ENCODE measurements at regions not wholly inside any gene's neighbourhood (a gene's known extent, or its start where the extent isn't known, plus 50 kb on each side); places are given as distances from the start of the nearest gene placed in this dataset.
"Not testable (repeated sequence)": the region's sequence is repeated elsewhere in the genome, so short reads cannot be mapped to it uniquely, and the experiment has no call there.

GRCh38 chr14:106218174-106218573, 691.8 kb downstream of the TMEM121 start:
- H3K27ac Mint-ChIP-seq: no peak overlapping the region
- no peak overlapping the region for H3K4me3 Mint-ChIP-seq
- no peaks in the 10 kb centered on the region for H3K36me3 Mint-ChIP-seq
- no peaks in the 10 kb centered on the region for H3K9me3 Mint-ChIP-seq
- no peaks in the 10 kb centered on the region for H3K4me1 Mint-ChIP-seq
- peaks cover 21% of the 10 kb centered on the region for H3K27me3 Mint-ChIP-seq
- ATAC-seq: no peak

DNA sequence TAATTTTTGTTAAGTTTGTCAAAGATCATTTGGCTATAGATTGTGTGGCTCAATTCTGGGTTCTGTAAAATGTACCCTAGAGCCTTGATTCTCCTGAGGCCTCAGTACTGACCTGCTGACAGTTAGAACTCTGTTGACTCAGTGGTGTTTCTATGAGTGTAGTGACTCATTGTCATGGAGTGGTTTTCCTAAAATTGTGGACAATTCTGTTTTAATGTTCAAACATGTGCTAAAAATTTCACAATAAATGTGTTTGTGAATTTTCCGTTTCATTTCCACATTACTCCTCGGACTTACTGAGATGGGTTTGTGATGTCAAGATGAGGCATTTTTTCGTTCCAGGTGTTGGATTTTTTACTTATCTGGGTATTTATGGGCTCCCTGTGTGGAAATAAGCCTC, 695.9 kb downstream of the TMEM121 start:
- Mint-ChIP-seq H3K4me3 (no peak overlapping the region), H3K9me3 (no peaks in the 10 kb centered on the region), H3K4me1 (no peaks in the 10 kb centered on the region), H3K36me3 (no peaks in the 10 kb centered on the region), H3K27me3 (peaks cover 21% of the 10 kb centered on the region), H3K27ac (no peak overlapping the region)
- no peak for ATAC-seq

DNA sequence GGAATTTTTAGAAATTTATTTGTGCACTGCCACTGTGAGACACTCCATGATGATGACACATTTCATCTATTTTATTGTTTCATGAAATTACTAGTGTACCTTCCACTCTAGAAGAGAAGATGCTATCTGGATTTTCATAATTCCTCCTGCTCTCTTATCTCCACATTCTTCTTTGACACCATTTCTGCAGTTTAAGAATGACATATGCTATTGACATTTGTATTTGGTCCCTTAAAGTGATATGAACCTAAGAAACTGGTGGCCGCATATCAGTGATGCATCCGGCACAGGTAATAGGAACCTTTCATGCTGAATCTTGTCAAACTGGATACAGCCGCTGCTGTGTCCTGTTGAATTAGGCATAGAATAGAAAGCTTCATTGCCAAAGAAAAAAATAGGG, 696.3 kb downstream of the TMEM121 start:
- no peak for ATAC-seq
- H3K4me1 Mint-ChIP-seq: no peaks in the 10 kb centered on the region
- no peaks in the 10 kb centered on the region for H3K36me3 Mint-ChIP-seq
- no peaks in the 10 kb centered on the region for H3K9me3 Mint-ChIP-seq
- no peak overlapping the region for H3K27ac Mint-ChIP-seq
- H3K4me3 Mint-ChIP-seq: no peak overlapping the region
- H3K27me3 Mint-ChIP-seq: peaks cover 21% of the 10 kb centered on the region

DNA sequence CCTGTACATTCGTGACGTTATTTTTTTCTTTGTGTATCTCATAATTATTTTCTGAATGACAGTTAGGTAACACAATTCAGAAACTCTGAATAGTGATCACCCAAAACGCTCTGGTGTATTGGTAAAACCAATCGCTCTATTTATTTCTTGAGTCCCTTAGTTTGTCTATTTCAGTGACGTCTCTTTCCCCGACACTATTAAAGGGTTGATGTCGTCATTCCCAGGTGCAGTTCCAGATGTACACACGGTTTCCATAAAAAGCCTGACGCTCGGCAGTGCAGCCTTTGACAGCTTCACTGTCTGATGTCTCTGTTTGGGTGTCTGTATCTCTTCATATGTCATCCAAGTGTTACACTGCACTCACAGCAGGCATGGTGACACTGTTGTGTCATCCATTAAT, 701.4 kb downstream of the TMEM121 start:
- no peak for ATAC-seq
- no peaks in the 10 kb centered on the region for H3K9me3 Mint-ChIP-seq
- no peak overlapping the region for H3K27ac Mint-ChIP-seq
- H3K4me1 Mint-ChIP-seq: no peaks in the 10 kb centered on the region
- H3K27me3 Mint-ChIP-seq: peaks cover 9% of the 10 kb centered on the region
- H3K4me3 Mint-ChIP-seq: no peak overlapping the region
- H3K36me3 Mint-ChIP-seq: no peaks in the 10 kb centered on the region

- Mint-ChIP-seq H3K27me3 (peaks cover 6% of the 10 kb centered on the region), H3K9me3 (no peaks in the 10 kb centered on the region), H3K36me3 (no peaks in the 10 kb centered on the region), H3K4me1 (no peaks in the 10 kb centered on the region), H3K4me3 (no peak overlapping the region), H3K27ac (no peak overlapping the region)
- ATAC-seq: no peak
Measured at GRCh38 chr14:106228541-106229158, 702.3 kb downstream of the TMEM121 start.

DNA sequence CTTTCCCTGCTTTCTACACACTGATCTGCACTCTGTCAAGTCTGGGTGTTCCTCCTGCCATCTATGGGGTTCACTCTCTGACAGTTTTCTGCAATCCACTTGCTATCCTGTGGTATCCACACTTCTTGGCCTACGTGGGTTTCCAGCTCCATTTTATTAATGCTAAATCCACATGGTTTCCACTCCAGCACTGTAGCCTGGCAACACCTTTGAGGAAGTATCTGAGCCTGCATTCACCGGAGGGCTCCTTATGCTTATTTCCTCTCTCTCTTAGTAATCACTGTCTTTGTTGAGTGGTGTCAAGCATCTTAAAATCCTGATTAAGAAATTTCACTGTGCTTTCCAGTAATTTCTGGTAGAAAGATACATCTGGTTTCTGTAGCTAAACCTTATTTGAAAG, 703.7 kb downstream of the TMEM121 start:
- ATAC-seq: no peak
- H3K36me3 Mint-ChIP-seq: no peaks in the 10 kb centered on the region
- no peak overlapping the region for H3K4me3 Mint-ChIP-seq
- no peaks in the 10 kb centered on the region for H3K27me3 Mint-ChIP-seq
- no peaks in the 10 kb centered on the region for H3K9me3 Mint-ChIP-seq
- H3K27ac Mint-ChIP-seq: no peak overlapping the region
- H3K4me1 Mint-ChIP-seq: peaks cover 12% of the 10 kb centered on the region

GRCh38 chr14:106233191-106233590, 706.8 kb downstream of the TMEM121 start:
- H3K4me1 Mint-ChIP-seq: peaks cover 18% of the 10 kb centered on the region
- not testable (repeated sequence) for H3K4me3 Mint-ChIP-seq, ATAC-seq, H3K27ac Mint-ChIP-seq, H3K36me3 Mint-ChIP-seq, H3K27me3 Mint-ChIP-seq, H3K9me3 Mint-ChIP-seq

DNA sequence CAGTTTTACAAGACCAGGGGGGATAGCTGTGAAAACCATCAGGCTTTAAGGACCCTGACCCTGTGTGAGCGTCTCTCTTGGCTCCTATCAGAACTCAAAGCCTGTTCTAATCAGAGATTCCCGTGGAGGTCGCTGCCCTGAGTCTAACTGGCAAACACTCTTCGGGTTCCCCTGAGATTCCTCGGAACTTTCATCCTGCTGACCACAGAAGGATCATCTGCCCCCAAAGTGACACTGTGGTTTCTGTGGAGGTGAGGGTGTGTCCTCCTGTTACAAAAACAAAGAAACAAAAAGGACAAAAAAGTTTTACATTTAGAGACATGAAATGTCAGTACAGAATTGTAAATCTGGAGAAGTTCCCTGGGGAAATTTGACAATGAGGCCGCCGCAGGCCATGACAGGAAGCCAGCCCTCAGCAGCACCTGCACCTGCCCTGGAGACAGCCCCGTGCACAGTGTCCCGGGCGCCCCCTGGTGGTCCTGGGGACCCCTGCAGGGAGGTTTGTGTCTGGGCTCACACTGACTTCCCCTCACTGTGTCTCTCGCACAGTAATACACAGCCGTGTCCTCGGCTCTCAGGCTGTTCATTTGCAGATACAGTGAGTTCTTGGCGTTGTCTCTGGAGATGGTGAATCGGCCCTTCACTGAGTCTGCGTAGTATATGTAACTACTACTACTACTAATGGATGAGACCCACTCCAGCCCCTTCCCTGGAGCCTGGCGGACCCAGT, 708.3 kb downstream of the TMEM121 start:
- not testable (repeated sequence) for H3K27ac Mint-ChIP-seq, H3K9me3 Mint-ChIP-seq, H3K36me3 Mint-ChIP-seq, H3K27me3 Mint-ChIP-seq
- Mint-ChIP-seq H3K4me3 (peak overlapping the region; percentile 80), H3K4me1 (peaks cover 18% of the 10 kb centered on the region)
- peak; percentile 34 for ATAC-seq

- Mint-ChIP-seq H3K4me3 (peak overlapping the region; percentile 80), H3K4me1 (peaks cover 18% of the 10 kb centered on the region), H3K27ac (no peak overlapping the region), H3K9me3 (no peaks in the 10 kb centered on the region), H3K36me3 (no peaks in the 10 kb centered on the region), H3K27me3 (peaks cover 13% of the 10 kb centered on the region)
- no peak for ATAC-seq
Measured at GRCh38 chr14:106235356-106236159, 709.2 kb downstream of the TMEM121 start.

DNA sequence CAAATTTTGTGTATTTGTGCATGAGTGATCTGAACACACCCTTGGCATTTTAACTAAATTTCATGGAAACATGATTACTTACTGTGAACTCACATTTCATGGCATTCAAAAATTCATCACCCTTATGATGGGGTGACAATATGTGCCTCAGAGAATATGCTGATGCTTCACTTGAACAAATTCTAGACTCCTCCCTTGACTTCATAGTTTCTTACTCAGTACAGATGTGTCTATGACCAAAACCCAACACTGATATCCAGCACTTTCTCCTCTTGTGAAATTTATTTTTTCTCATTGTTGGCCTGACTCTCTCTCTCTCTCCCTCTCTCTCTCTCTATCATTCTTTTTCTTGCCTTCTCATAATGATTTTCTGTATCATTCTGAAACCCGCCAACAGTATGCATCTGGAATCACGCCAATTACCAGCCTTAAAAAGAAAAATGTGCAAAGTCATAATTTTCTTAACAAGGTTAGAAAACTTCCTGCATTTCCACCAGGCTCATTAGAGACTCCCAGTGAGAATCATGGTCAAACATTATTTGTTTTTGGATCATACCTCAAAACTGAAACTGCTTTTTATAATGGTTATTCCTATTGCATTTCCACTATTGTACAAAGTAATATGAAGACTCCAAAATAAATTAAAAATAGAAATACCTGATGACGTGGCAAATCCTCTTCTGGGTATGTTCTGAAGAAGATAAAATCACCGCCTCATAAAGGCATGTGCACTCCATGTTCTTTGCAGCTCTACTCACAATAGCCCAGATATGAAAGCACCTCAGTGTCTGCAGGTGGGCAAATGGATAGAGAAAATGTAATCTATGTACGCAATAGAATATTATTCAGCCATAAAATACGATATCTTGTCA, 722.2 kb downstream of the TMEM121 start:
- Mint-ChIP-seq H3K27ac (no peak overlapping the region), H3K4me1 (peaks cover 6% of the 10 kb centered on the region), H3K9me3 (no peaks in the 10 kb centered on the region), H3K27me3 (peaks cover 36% of the 10 kb centered on the region), H3K4me3 (no peak overlapping the region), H3K36me3 (no peaks in the 10 kb centered on the region)
- no peak for ATAC-seq

DNA sequence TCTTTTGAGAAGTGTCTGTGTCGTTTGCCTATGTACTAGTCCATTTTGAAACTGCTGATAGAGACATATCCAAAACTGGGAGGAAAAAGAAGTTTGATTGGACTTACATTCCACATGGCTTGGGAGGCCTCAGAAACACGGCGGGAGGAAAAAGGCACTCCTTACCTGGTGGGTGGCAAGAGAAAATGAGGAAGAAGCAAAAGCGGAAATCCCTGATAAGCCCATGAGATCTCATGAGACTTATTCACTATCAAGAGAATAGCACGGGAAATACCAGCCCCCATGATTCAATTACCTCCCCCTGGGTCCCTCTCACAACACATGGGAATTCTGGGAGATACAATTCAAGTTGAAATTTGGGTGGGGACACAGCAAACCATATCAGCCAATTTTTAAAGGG, 727.6 kb downstream of the TMEM121 start:
- H3K36me3 Mint-ChIP-seq: not testable (repeated sequence)

DNA sequence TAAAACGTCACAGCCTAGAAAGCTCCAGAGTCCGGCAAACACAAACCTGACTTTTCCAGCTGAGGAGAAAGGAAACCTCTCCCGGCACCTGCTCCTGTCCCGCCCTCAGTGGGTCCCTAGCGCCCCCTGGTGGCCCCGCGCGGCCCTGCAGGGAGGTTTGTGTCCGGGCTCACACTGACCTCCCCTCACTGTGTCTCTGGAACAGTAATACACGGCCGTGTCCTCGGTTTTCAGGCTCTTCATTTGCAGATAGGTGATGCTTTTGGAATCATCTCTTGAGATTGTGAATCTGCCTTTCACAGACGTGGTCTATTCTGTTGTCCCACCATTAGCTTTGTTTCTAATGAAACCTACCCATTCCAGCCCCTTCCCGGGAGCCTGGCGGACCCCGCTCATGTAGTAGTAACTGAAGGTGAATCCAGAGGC, 731.2 kb downstream of the TMEM121 start:
- H3K27ac Mint-ChIP-seq, H3K4me1 Mint-ChIP-seq, H3K4me3 Mint-ChIP-seq, H3K36me3 Mint-ChIP-seq, ATAC-seq, H3K27me3 Mint-ChIP-seq, H3K9me3 Mint-ChIP-seq: not testable (repeated sequence)

More for the DNA sequence above, 727.6 kb downstream of the TMEM121 start:
- H3K27ac Mint-ChIP-seq, H3K4me3 Mint-ChIP-seq, H3K9me3 Mint-ChIP-seq, H3K27me3 Mint-ChIP-seq, ATAC-seq: not testable (repeated sequence)
- peaks cover 13% of the 10 kb centered on the region for H3K4me1 Mint-ChIP-seq

DNA sequence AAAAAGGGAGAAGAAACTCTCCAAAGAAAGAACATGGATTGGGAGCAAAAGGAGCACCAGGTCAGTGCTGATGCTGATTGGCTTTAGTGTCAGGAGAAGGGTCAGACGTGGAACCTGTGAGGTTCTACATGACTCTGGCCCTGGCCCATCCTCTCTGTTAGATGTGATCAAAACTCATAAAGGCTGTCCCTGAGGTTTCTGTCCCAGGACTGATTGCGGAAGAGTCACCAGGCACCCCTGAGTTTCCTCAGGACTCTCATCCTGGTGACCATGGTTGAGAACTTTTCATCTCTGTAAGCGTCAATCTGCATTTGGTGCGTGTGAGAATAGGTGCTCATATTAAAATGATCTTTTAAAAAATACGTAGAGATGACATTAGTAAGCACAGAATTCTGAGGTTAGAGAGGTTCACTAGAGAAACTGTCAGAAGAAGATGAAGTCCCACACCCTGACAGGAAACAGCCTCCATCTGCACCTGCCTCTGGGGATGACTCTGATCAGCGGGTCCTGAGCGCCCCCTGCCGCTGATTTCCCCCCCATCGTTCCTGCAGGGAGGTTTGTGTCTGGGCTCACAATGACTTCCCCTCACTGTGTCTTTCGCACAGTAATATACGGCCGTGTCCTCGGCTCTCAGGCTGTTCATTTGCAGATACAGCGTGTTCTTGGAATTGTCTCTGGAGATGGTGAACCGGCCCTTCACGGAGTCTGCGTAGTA, 741.8 kb downstream of the TMEM121 start:
- ATAC-seq: peak; percentile 57
- Mint-ChIP-seq H3K36me3 (peaks cover 5% of the 10 kb centered on the region), H3K27me3 (peaks cover 10% of the 10 kb centered on the region), H3K4me1 (peaks cover 8% of the 10 kb centered on the region), H3K9me3 (no peaks in the 10 kb centered on the region), H3K4me3 (peak overlapping the region; percentile 81), H3K27ac (peak overlapping the region; percentile 81)

- ATAC-seq: no peak
- peaks cover 10% of the 10 kb centered on the region for H3K27me3 Mint-ChIP-seq
- peaks cover 5% of the 10 kb centered on the region for H3K36me3 Mint-ChIP-seq
- peaks cover 8% of the 10 kb centered on the region for H3K4me1 Mint-ChIP-seq
- peak overlapping the region; percentile 81 for H3K27ac Mint-ChIP-seq
- peak overlapping the region; percentile 81 for H3K4me3 Mint-ChIP-seq
- H3K9me3 Mint-ChIP-seq: no peaks in the 10 kb centered on the region
Measured at GRCh38 chr14:106269029-106269428, 742.6 kb downstream of the TMEM121 start.

Measured in stimulated activated memory B cell treated with anti-CD40 and anti-IgM and Interleukin-4, amounts not matched to agents 10 μg/mL and 1 μg/mL and 100 μg/mL, for 72 hours (primary cell).